Thymus (tissue), 11 donors: ENCODE measurements at regions not wholly inside any gene's neighbourhood (a gene's known extent, or its start where the extent isn't known, plus 50 kb on each side); places are given as distances from the start of the nearest gene placed in this dataset.

Experiments used
- DNase-seq, 9 donors: peaks; one replicate each; pipeline ENCODE4 v3.0.0-alpha.2; 2013; ENCODE audit warnings: low spot score in 9 of 9, low read depth in 6 of 9, missing footprints in 1 of 9
- H3K27ac ChIP-seq, 2 donors: one replicate each; pipeline ENCODE4 v1.5.1; 2013; ENCODE audit warnings: control low read depth in 1 of 2, low read depth in 1 of 2, low read length in 1 of 2, mild to moderate bottlenecking in 1 of 2, moderate library complexity in 1 of 2
- H3K27me3 ChIP-seq, 2 donors: one replicate each; pipeline ENCODE4 v1.5.1; 2013; ENCODE audit warnings: low read length in 1 of 2; ENCODE audit not compliant: control insufficient read depth in 2 of 2, insufficient read depth in 1 of 2
- H3K36me3 ChIP-seq, 2 donors: one replicate each; pipeline ENCODE4 v1.5.1; 2013; ENCODE audit warnings: low read length in 1 of 2, mild to moderate bottlenecking in 1 of 2, moderate library complexity in 1 of 2; ENCODE audit not compliant: control insufficient read depth in 2 of 2, insufficient read depth in 2 of 2
- H3K4me1 ChIP-seq, 2 donors: one replicate each; pipeline ENCODE4 v1.5.1; 2013; ENCODE audit warnings: low read length in 2 of 2; ENCODE audit not compliant: control insufficient read depth in 2 of 2, insufficient read depth in 2 of 2
- H3K4me3 ChIP-seq, 2 donors: one replicate each; pipeline ENCODE4 v1.5.1; 2013; ENCODE audit warnings: low read length in 2 of 2, control low read depth in 1 of 2, mild to moderate bottlenecking in 1 of 2
- H3K9me3 ChIP-seq, 2 donors: one replicate each; pipeline ENCODE4 v1.5.1; 2013; ENCODE audit warnings: low read length in 1 of 2, mild to moderate bottlenecking in 1 of 2; ENCODE audit not compliant: control insufficient read depth in 2 of 2, insufficient read depth in 1 of 2
- WGBS: extraction: QIAGEN DNeasy Blood & Tissue Kit; methylation state at CpG from one replicate; pipeline ENCODE4 v1.1.7; 2013; 5-methylcytosine and 5-hydroxymethylcytosine counted together
- donor health status: healthy.

DNA sequence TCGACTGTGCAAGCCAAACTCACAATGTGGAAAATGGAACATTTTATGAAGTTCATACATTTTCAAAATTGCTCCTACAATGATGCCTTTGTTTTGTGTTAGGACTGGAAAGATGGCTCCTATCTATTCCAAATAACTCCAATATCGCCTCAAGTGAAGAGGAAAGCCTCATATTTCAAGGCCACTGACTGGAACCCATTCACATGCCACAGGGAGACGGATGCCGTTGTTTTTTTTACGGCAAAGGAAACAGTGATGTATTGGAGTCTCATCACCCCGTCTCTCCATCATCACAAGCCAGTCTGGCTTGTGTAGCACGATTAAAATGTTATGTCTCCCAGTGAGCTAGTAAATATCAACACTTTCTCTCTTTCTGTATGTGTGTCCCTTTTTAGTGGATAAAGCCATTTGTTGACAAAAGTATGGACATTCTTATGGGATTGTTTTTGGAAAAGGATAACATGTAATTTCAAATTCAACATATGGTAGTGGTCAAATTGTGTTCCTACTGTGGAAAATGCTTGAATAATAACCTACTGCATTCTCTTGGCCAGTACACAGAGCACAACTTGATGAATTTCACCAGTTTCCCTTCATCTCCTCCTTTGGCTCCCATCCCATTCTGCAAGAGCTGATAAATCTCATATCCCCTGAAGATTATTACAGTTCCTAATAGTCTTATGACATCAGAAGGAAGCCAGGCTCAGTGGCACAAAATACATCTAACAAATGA is 109.5 kb upstream of the PITRM1 start:
- H3K27ac ChIP-seq = no peak overlapping the region
- H3K4me1 ChIP-seq = no peaks in the 10 kb centered on the region
- H3K4me3 ChIP-seq = no peak overlapping the region
- DNase-seq = no peak
- H3K9me3 ChIP-seq = no peaks in the 10 kb centered on the region
- H3K27me3 ChIP-seq = no peaks in the 10 kb centered on the region
- WGBS = 90% methylated on average over 7 of the region's 7 CpGs
- H3K36me3 ChIP-seq = no peaks in the 10 kb centered on the region

DNA sequence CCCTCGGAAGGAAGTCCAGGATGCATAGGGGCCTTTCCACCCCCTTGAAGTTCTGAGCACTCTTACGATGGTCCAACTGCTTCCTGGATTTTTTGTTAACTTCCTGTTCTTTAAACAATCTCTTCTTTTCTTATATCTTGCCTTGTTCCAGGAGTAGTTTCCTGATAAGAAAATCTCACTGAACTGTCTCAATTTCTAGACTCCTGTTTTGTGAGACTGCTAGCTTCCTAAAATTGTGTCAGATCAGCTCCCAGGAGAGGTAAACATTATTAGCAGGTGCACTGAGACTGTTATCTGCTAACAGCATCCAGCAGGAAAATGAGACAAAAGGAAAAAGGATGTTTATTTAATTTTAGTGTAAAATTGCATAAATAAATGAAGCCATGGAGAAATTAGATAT is 106.2 kb upstream of the PITRM1 start:
- H3K36me3 ChIP-seq = no peaks in the 10 kb centered on the region
- H3K27ac ChIP-seq = no peak overlapping the region
- H3K27me3 ChIP-seq = no peaks in the 10 kb centered on the region
- DNase-seq = no peak
- no peaks in the 10 kb centered on the region for H3K4me1 ChIP-seq
- H3K4me3 ChIP-seq = no peak overlapping the region
- peaks cover 0 to under 1% of the 10 kb centered on the region in 2 donors for H3K9me3 ChIP-seq
- 45% methylated on average over 2 of the region's 2 CpGs for WGBS

DNA sequence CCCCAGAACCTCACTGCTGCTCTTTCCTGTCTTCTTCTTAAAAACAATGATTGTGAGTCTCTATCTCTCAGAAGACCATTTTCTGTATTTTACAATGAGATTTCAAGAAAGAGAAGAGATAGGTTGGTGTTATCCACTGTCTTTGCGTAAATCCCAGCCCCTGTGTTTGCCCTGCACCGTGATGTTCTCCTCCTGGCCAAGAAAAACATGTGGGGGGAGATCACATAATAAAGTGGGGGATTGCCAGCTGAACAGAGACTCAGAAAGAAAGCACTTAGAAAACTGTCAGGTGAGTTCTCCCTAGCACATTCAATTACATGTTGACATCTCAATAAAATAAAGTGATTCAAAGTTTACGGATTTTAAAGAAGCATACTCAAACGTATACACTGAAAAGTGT is 105.0 kb upstream of the PITRM1 start:
- H3K4me1 ChIP-seq = no peaks in the 10 kb centered on the region

DNA sequence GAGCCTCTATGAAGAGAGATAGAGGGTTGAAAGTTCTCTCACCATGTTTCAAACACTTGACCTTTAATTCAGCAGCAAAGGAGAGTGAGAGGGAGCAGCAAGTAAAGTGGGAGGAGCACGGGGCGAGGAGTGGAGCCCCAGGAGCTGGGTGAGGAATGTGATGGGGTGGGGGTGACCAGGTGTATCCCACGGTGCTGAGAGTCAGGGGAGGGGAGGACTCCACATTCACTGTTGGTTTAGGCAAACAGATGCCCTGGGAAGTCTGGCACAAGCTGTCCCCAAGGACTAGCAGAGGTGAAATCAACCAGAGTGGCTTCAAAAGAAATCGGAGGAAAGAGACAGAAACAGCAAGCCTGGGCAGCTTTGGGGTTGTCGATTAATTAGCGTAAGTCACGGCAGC is 101.8 kb upstream of the PITRM1 start:
- H3K4me3 ChIP-seq = no peak overlapping the region
- 94% methylated on average over 7 of the region's 7 CpGs for WGBS
- no peak overlapping the region for H3K27ac ChIP-seq
- no peaks in the 10 kb centered on the region for H3K36me3 ChIP-seq
- no peak for DNase-seq
- H3K27me3 ChIP-seq = no peaks in the 10 kb centered on the region
- H3K4me1 ChIP-seq = no peaks in the 10 kb centered on the region
- peaks cover 0 to 1% of the 10 kb centered on the region in 2 donors for H3K9me3 ChIP-seq

More for the DNA sequence above, 105.0 kb upstream of the PITRM1 start:
- Histone ChIP-seq H3K36me3 (no peaks in the 10 kb centered on the region), H3K27me3 (no peaks in the 10 kb centered on the region), H3K4me3 (no peak overlapping the region), H3K27ac (no peak overlapping the region), H3K9me3 (peaks cover 0 to 1% of the 10 kb centered on the region in 2 donors)
- no peak for DNase-seq
- WGBS = 97% methylated on average over 4 of the region's 4 CpGs

DNA sequence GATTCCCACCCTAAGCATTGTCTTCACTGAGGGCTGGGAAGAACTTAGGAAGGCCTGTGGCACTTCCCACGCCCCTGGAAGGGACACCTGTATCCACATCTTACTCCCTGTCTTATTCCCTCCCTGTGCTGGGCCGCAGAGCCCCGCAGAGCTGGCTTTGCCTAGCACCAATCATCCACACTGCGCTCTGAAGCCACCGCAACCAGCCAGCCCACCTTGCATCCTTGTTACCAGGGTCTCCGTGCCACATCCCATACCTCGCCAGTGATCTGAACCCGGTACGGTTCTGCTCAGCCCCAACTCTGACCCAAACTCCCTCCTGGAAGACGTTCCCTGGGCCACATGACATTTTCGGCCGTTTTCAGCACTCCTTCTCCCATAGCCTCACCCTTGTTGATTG is 101.4 kb upstream of the PITRM1 start:
- Histone ChIP-seq H3K36me3 (no peaks in the 10 kb centered on the region), H3K27ac (no peak overlapping the region), H3K27me3 (no peaks in the 10 kb centered on the region), H3K4me1 (no peaks in the 10 kb centered on the region), H3K9me3 (peaks cover 0 to 1% of the 10 kb centered on the region in 2 donors), H3K4me3 (no peak overlapping the region)
- no peak for DNase-seq
- 88% methylated on average over 12 of the region's 12 CpGs for WGBS

DNA sequence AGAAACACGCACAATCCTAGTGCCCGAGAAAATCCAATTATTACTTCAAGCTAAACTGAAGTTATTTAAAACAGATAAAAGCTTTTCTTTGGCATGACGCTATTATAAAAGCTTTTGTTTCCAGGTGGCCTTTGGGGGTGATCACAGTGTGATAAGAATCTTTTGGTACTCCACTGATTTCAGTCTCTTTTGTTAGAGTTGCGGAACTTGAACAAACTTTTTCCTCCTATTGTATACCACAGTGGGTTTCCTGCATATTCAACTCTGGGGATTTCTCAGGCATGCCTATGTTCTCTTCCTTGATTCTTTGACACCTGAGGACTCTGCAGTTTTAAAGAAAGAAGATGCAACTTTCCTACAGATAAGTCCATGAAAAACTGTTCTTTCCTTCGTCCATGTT is 99.7 kb upstream of the PITRM1 start:
- Histone ChIP-seq H3K9me3 (peaks cover 0 to 1% of the 10 kb centered on the region in 2 donors), H3K36me3 (no peaks in the 10 kb centered on the region), H3K4me1 (no peaks in the 10 kb centered on the region), H3K27me3 (no peaks in the 10 kb centered on the region), H3K4me3 (no peak overlapping the region), H3K27ac (no peak overlapping the region)
- WGBS = 76% methylated on average over 5 of the region's 5 CpGs
- DNase-seq = no peak

DNA sequence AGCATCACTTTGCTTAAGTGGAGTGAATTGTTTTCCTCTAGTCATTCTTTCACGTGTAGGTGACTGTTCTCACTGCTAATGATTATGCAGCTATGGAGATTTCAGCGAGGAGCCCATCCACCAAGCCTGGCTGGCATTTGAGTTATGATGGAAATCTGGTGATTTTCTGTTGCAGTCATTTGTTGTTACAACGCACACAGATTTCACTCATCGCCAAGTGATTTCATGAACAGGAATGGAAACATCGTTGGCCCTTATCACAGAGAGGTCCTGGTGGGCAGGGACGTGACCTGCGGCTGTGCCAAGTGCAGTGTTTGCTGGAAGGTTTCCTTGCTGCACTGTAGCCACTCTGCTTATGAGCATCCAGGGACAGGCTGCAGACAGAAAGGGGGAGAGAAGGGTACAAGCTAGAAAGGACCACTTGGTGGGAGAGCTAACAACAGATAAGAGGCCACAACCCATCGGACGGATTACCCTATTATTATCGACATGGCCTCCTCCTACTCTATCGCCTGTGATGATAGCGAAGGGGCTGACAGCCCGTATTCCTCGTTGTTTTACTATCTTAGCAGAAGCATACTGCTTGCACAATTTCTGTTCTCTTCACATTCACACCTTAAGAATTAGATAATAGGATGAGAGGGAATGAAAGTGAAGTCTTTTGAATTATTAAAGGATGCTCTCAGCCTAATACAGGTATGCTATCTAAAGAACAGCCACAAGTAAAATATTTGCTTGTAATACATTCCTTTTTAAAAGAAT is 99.0 kb upstream of the PITRM1 start:
- no peak for DNase-seq
- Histone ChIP-seq H3K9me3 (peaks cover 0 to 1% of the 10 kb centered on the region in 2 donors), H3K27me3 (no peaks in the 10 kb centered on the region), H3K4me3 (no peak overlapping the region), H3K4me1 (no peaks in the 10 kb centered on the region), H3K27ac (no peak overlapping the region), H3K36me3 (no peaks in the 10 kb centered on the region)
- WGBS = 94% methylated on average over 14 of the region's 14 CpGs

DNA sequence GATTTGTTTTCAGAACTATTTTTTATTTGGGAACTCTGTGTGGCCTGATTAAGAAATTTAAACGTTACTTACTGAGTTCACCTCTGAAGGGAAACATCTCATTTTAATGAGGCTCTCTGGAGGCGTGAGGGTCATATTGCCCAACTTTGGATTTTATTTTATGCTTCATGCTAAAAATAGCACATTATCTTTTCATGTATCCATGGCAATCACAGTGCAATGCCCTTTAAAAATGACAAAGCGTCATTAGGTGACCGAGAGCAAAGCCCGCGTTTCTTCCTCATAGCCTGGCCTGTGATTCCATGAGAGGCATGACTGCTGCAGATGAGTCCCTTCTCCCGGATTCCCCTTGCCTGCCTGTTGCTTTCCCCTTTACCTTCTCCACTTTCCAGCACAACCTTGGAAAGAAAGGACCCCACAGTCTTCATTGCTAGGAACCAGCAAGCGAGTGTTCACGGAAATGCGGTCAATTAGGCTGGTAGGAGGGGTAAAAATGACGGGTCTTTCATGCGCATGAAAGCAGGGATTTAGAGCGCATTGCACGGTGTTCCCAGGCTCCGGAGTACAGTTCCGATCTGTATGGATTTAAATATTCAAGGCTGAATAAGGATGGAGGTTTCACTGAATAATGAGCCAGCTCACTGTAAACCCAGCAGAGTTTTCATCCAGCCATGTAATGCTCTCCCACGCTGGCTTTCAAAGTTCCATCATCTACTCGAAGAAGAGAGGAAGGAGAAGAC is 98.2 kb upstream of the PITRM1 start:
- no peak overlapping the region for H3K27ac ChIP-seq
- peaks cover 0 to 1% of the 10 kb centered on the region in 2 donors for H3K9me3 ChIP-seq
- H3K27me3 ChIP-seq = no peaks in the 10 kb centered on the region
- no peak for DNase-seq
- no peaks in the 10 kb centered on the region for H3K4me1 ChIP-seq
- no peak overlapping the region for H3K4me3 ChIP-seq
- no peaks in the 10 kb centered on the region for H3K36me3 ChIP-seq
- 92% methylated on average over 18 of the region's 18 CpGs for WGBS

DNA sequence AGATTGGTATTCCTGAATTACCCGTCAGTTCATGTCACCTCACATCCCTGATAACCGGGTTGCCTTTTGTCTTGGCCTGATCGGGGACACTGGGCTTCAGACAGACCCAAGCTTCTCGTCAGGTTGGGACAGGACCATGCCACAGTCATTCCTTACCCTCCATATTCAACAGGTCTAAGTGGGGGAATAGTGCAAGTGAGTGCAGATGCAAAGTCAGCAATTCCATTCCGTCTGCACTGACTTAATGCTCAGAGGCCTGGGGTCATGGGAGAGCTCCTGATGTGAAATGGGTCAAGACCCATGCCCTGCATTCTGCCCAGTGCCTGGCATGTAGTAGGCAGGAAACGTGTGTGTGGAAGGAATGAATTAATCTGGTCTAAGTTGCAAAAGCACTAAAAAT is 95.4 kb upstream of the PITRM1 start:
- 90% methylated on average over 6 of the region's 6 CpGs for WGBS
- H3K27me3 ChIP-seq = no peaks in the 10 kb centered on the region
- H3K4me3 ChIP-seq = no peak overlapping the region
- DNase-seq = no peak
- H3K36me3 ChIP-seq = no peaks in the 10 kb centered on the region
- no peaks in the 10 kb centered on the region for H3K9me3 ChIP-seq
- H3K27ac ChIP-seq = no peak overlapping the region
- no peaks in the 10 kb centered on the region for H3K4me1 ChIP-seq
